ENCODE measurements at regions not wholly inside any gene's neighbourhood (a gene's known extent, or its start where the extent isn't known, plus 50 kb on each side); places are given as distances from the start of the nearest gene placed in this dataset.
A peak's percentile ranks its signal among the peaks of the same experiment; 100 is the strongest.

DNA sequence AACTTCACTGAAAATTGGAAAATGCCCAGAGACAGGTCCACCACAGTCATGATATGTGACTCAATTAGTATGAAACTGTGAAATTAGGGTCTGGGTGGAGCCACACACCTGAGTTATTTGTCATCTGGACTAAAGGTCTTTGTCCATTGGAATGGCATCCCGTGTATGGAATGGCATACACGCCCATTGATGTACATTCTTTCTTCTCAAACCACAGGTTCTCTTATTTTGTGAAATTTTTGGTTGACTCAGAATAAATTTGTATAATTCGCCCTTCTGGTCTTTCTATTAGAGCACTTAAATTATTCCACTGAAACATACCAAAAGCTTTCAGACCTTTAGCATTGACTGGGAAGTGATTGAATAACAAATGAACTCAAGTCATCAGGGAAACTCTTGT, 66.8 kb upstream of the UBE2E1 start:
- TF ChIP-seq HNF4A (conservative IDR thresholded peaks at IDR 0.05) (no peak), FOXA1 (IDR thresholded peaks at IDR 0.05) (no peak), MAX (IDR thresholded peaks at IDR 0.05) (no peak)
- Histone ChIP-seq H3K27me3 (ENCODE audit: control insufficient read depth in 4 of 4, insufficient read depth in 4 of 4, low read length in 3 of 4) (peaks cover 0 to 2% (median 0%) of the 10 kb centered on the region in 4 donors), H3K36me3 (ENCODE audit: control insufficient read depth in 4 of 4, insufficient read depth in 3 of 4, low read depth in 1 of 4, low read length in 3 of 4) (no peaks in the 10 kb centered on the region), H3K9me3 (ENCODE audit: control insufficient read depth in 4 of 4, low read length in 3 of 4) (no peaks in the 10 kb centered on the region), H3K27ac (ENCODE audit: low read depth in 1 of 2, low read length in 2 of 2) (no peak overlapping the region), H3K9ac (ENCODE audit: low read depth in 1 of 2, low read length in 2 of 2) (no peak overlapping the region), H3K4me3 (ENCODE audit: low read depth in 1 of 3, low read length in 3 of 3) (no peak overlapping the region), H3K4me1 (ENCODE audit: control insufficient read depth in 4 of 4, insufficient read depth in 4 of 4, low read length in 3 of 4) (peaks cover 0 to 4% (median 1%) of the 10 kb centered on the region in 4 donors)
- WGBS: 81% methylated on average over 3 of the region's 3 CpGs
- no peak for DNase-seq (ENCODE audit: low spot score)

DNA sequence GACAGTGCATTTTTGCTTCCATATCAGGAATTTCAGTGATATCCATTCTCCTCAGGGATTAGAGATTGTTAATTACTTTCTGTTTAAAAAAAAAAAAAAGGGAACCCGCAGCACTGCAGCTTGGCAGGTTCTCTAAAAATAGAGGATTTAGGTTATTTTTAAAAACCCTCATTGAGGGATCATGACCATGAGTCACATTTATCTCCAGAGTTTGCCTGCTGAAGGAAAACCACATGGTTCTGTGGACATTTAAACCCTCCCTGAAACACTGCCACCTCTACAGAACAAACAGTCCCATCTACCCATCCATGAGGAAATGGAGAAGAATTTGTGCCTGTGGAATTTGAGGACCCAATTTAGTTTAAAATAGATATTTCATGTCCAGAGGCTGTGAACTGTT, 66.2 kb upstream of the UBE2E1 start:
- H3K27me3 ChIP-seq (ENCODE audit: control insufficient read depth in 4 of 4, insufficient read depth in 4 of 4, low read length in 3 of 4): peaks cover 0 to 2% (median under 1%) of the 10 kb centered on the region in 4 donors
- no peak overlapping the region for H3K9ac ChIP-seq (ENCODE audit: low read depth in 1 of 2, low read length in 2 of 2)
- 42% methylated on average over 1 of the region's 1 CpG for WGBS
- H3K4me3 ChIP-seq (ENCODE audit: low read depth in 1 of 3, low read length in 3 of 3): no peak overlapping the region
- DNase-seq (ENCODE audit: low spot score): no peak
- peak in 1 of 2 donors; percentile 14 for TF ChIP-seq JUND (IDR thresholded peaks at IDR 0.05)
- no peak for TF ChIP-seq FOXA1 (IDR thresholded peaks at IDR 0.05)
- peak; percentile 33 for TF ChIP-seq NR2F2 (IDR thresholded peaks at IDR 0.05)
- TF ChIP-seq ATF3 (IDR thresholded peaks at IDR 0.05): no peak
- no peak for TF ChIP-seq GABPA (IDR thresholded peaks at IDR 0.05 in 1 of 2, conservative IDR thresholded peaks at IDR 0.05 in 1 of 2)
- no peak for TF ChIP-seq FOXA2 (IDR thresholded peaks at IDR 0.05)
- no peak for TF ChIP-seq RAD21 (IDR thresholded peaks at IDR 0.05)
- no peak for TF ChIP-seq RXRA (IDR thresholded peaks at IDR 0.05)
- TF ChIP-seq HNF4G (IDR thresholded peaks at IDR 0.05): no peak
- TF ChIP-seq, protein P1, sequence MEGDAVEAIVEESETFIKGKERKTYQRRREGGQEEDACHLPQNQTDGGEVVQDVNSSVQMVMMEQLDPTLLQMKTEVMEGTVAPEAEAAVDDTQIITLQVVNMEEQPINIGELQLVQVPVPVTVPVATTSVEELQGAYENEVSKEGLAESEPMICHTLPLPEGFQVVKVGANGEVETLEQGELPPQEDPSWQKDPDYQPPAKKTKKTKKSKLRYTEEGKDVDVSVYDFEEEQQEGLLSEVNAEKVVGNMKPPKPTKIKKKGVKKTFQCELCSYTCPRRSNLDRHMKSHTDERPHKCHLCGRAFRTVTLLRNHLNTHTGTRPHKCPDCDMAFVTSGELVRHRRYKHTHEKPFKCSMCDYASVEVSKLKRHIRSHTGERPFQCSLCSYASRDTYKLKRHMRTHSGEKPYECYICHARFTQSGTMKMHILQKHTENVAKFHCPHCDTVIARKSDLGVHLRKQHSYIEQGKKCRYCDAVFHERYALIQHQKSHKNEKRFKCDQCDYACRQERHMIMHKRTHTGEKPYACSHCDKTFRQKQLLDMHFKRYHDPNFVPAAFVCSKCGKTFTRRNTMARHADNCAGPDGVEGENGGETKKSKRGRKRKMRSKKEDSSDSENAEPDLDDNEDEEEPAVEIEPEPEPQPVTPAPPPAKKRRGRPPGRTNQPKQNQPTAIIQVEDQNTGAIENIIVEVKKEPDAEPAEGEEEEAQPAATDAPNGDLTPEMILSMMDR (IDR thresholded peaks at IDR 0.05; ENCODE audit: low read depth, low read length, missing input control): no peak
- no peak for TF ChIP-seq TAF1 (conservative IDR thresholded peaks at IDR 0.05)
- no peak for TF ChIP-seq ZBTB33 (IDR thresholded peaks at IDR 0.05)
- TF ChIP-seq HNF4A (conservative IDR thresholded peaks at IDR 0.05): no peak
- TF ChIP-seq EGR1 (IDR thresholded peaks at IDR 0.05; ENCODE audit: low read depth in 2 of 2): no peak
- no peak for TF ChIP-seq YY1 (IDR thresholded peaks at IDR 0.05)
- peak; percentile 10 for TF ChIP-seq MAX (IDR thresholded peaks at IDR 0.05)
- no peak for TF ChIP-seq REST (IDR thresholded peaks at IDR 0.05)
- TF ChIP-seq SP1 (IDR thresholded peaks at IDR 0.05): no peak
- peaks cover 0 to 4% (median 1%) of the 10 kb centered on the region in 4 donors for H3K4me1 ChIP-seq (ENCODE audit: control insufficient read depth in 4 of 4, insufficient read depth in 4 of 4, low read length in 3 of 4)
- H3K9me3 ChIP-seq (ENCODE audit: control insufficient read depth in 4 of 4, low read length in 3 of 4): no peaks in the 10 kb centered on the region
- no peaks in the 10 kb centered on the region for H3K36me3 ChIP-seq (ENCODE audit: control insufficient read depth in 4 of 4, insufficient read depth in 3 of 4, low read depth in 1 of 4, low read length in 3 of 4)
- no peak overlapping the region for H3K27ac ChIP-seq (ENCODE audit: low read depth in 1 of 2, low read length in 2 of 2)

Measured in liver (tissue), 8 donors.